GM12892 (cell line): ENCODE measurements at regions not wholly inside any gene's neighbourhood (a gene's known extent, or its start where the extent isn't known, plus 50 kb on each side); places are given as distances from the start of the nearest gene placed in this dataset.

Experiments
- DNase-seq: peaks from one replicate; pipeline ENCODE4 v3.0.0; 2011; ENCODE audit not compliant: insufficient read length
- FAIRE-seq: peaks from 2 replicates; lab custom pipeline; 2011; peaks lifted over from hg19 to GRCh38; lab: Jason Lieb, UNC
- POLR2A ChIP-seq: IDR thresholded peaks from 2 replicates; pipeline ENCODE4 v1.6.1; 2011; ENCODE audit warnings: low read depth, low read length, control low read depth
- POLR2AphosphoS5 ChIP-seq: IDR thresholded peaks from 2 replicates; pipeline ENCODE4 v1.6.1; 2011; ENCODE audit warnings: low read depth, low read length, control low read depth
- TAF1 ChIP-seq: IDR thresholded peaks from 2 replicates; pipeline ENCODE4 v1.6.1; 2011; ENCODE audit warnings: low read depth, mild to moderate bottlenecking, control low read depth, low read length, borderline replicate concordance

DNA sequence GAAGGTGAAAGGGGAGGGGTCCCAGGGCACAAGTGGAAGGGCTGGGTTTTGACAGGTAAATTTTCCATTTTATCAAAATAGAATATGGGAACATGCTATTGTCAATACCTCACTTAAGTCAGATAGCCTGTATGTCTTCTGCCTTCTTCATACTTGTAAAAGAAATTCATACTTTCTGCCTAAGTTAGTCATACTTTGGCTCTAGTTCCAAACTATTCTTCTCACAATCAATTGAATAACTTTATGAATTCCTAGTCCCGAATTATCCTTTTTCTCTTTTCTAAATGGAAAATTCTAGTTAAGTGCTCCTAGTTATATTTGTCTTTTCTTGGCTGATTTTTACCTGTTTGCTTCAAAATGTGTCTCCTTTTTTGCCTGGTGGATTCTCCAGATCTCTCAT, 271.4 kb downstream of the CSNK1G3 start:
- DNase-seq (no peak), FAIRE-seq (no peak)
- TF ChIP-seq POLR2AphosphoS5 (no peak), TAF1 (no peak), POLR2A (no peak)

DNA sequence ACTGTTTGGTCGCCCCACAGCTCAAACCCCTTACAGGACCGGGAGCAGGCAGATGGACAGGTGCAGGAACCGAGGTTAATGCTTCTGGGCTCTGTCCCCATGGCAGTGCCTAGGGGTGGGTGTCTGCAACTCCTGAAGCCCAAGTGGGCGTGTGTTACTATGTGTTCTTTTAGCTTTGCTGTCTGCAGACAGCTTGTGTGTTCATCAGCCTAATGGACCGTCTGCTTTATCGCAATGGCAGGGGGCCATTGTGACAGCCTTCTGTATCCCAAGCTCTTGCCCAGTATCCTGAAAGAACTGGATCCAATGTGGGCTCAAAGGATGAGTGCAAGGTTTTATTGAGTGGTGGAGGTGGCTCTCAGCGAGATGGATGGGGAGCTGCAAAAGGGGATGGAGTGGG, 266.7 kb downstream of the CSNK1G3 start:
- TF ChIP-seq TAF1 (no peak), POLR2AphosphoS5 (no peak), POLR2A (no peak)
- DNase-seq (no peak), FAIRE-seq (no peak)

DNA sequence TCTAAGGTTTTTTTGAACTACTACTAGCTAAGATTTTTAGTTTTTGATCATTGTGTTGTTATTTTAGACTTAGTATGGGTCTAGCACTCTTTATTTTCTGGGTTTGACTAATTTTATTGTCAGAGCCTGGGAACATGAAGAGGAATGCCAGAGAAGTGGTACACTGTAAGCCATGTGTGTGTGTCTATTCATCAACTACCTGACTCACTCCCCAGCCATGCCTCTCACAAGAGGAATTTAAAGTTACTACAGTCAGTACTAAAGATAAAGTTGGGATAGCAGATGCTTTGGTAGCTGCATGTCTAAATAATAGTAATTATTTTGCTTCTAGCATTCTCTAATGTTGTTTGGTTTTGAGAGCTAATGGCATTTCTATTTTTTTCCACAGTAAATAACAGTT, 264.8 kb downstream of the CSNK1G3 start:
- DNase-seq (no peak), FAIRE-seq (no peak)
- TF ChIP-seq POLR2AphosphoS5 (no peak), POLR2A (no peak), TAF1 (no peak)

DNA sequence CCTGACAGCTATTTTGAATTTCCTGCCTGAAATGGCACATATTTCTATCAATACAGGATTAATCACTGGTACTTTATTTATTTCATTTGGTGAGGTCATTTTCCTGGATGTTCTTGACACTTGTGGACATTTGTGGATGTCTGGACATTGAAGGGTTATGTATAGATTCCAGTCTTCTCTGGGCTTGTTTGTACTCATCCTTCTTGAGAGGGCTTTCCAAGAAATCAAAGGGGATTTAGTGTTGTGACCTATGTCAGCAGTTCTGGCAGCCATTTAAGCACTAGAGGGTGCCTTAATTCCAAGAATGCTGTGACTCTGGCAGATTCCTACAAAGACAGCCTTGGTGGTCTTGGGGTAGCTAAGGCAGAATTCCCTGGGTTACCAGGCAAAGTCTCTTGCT, 259.7 kb downstream of the CSNK1G3 start:
- no peak for TF ChIP-seq POLR2AphosphoS5
- TF ChIP-seq POLR2A = no peak
- TF ChIP-seq TAF1 = no peak
- FAIRE-seq (no peak), DNase-seq (no peak)

DNA sequence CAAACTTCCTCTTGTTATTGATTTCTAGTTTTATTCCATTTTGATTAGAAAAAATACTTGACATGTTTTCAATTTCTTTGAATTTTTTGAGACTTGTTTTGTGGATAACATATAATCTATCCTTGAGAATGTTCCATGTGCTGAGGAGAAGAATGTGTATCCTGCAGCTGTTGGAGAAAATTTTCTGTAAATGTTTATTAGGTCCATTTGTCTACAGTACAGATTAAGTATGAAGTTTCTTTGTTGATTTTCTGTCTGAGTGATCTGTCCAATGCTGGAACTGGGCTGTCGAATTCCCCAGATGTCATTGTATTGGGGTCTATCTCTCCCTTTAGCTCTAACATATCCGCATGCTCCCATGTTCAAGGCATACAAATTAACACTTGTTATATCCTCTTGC, 251.2 kb downstream of the CSNK1G3 start:
- no peak for FAIRE-seq
- no peak for TF ChIP-seq POLR2A
- no peak for TF ChIP-seq POLR2AphosphoS5
- TF ChIP-seq TAF1 = no peak

DNA sequence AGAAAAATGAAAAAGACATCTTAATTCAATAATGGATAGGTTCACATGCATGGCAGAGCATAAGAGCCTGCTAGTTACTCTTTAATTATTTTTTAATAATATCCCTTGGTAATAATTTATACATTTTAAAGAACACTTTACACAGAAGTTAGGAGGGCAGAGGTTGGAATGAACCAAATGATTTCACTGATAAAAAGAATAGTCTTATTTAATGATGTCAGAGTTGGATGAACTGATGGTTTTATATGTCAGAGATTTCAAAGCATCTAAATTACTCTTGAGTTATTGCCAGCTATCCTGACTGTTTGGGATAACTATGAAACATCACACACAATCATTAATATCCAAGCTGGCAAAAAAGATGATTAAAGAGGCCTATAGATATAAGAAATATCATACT, 244.8 kb downstream of the CSNK1G3 start:
- TF ChIP-seq POLR2A (no peak), POLR2AphosphoS5 (no peak), TAF1 (no peak)
- no peak for FAIRE-seq
- no peak for DNase-seq

More for the DNA sequence above, 251.2 kb downstream of the CSNK1G3 start:
- DNase-seq = no peak

DNA sequence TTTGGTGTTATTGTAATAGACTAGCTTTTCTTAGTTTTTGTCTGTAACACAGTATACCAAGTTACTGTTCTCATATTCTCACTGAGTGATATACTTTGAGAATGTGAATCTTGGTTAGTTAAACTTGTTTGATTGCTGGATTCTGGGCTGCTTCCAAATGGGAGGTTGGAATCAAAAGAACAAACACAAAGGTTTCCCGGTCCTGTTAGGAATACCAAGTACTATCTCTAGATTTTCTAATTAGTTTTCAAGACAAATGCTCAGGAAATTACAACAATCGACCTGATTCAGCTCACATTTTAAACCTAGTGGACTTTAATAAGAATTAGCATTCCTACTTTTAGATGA, 244.3 kb downstream of the CSNK1G3 start:
- DNase-seq (no peak), FAIRE-seq (no peak)
- TF ChIP-seq TAF1 (no peak), POLR2A (no peak), POLR2AphosphoS5 (no peak)

DNA sequence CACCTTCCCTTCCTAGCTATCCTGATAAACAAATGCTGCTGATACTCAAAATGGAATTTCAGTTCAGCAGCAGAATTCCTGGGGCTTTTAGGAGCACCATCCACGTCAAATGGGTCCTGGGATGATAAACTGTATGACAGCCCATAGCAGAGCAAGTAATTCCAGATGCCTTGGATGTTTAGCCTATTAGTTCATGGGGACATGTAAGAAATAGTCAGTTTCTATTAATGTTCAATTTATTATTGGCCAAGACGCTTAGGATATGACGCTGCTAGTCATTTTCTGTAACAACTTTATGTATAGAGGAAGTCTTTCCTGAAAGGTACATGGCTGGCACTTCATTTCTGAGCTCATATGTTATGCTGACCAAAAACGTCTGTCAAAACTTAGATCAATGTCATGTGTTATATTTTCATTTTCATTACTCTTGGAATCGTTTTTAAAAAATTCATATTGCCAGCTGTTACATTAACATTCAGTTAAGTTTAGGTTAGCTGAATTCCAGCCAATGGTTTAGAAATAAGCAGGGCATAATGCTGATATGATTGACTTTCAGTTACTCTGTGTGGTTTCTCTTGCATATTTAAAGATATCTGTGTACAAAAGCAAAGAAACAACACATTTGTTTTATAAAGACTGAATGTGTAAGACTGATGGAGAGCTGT, 243.8 kb downstream of the CSNK1G3 start:
- FAIRE-seq (no peak), DNase-seq (no peak)
- TF ChIP-seq TAF1 = no peak
- no peak for TF ChIP-seq POLR2A
- TF ChIP-seq POLR2AphosphoS5 = no peak

DNA sequence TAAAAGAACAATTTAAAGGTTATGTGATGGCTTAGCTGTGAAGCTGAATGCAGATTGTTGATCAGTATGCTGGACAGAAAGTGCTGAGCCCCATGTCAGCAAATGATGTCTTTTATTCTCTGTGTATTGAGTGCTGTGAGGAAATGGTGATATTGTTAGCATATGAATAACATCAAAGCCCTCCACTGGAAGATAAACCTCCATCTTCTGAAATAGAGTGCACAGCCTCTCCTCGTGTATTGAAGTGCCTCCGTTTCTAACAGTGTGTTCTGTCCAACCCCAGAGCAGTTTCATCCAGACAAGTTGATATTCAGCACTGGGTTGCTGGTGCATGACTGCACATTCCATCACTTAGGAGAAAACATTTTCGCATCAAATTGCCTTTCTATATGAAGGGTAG, 242.9 kb downstream of the CSNK1G3 start:
- no peak for DNase-seq
- no peak for FAIRE-seq
- TF ChIP-seq POLR2A (no peak), POLR2AphosphoS5 (no peak), TAF1 (no peak)

DNA sequence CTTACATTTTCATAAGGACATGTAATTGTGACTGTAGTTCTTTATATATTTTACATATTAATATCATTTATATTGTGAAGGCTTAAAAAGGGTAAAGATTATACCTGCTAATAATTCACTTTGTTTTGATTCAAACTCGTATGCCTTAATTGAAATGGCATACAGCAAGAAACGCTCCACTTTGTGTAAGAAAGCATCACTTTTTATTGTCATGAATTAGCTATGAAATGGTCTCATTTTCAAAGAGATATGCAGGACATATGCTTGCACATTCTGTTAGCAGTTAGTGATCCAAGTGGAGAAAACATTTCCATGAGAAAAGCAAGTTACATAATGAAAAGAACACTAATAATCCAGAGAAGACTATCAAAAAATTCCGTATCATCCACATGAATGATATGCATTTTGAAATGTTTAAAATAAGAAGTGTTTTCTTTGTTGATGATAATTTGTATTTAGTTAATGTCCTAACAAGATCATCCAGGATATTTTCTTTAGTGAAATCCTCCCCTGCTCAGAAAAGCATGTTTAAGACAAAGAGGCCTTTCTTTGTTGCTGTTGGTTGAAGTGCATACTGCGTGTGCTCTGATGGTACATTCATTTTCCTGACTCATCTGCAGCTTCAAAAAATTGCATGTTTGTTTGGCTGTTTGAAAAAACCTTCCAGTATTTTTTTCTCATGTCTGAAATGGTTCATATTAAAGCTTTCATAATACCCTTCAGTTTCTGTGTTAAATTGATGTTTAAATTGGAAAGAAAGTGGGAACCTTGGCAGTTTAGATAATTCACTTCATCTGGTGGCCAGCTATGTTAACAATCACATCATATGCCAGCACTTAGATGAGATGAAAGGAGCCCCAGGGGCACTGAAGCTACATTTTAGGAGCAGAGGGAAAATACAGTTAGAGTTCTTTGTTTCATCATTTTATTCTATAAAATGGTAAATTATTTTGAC, 242.2 kb downstream of the CSNK1G3 start:
- DNase-seq (no peak), FAIRE-seq (no peak)
- no peak for TF ChIP-seq POLR2A

DNA sequence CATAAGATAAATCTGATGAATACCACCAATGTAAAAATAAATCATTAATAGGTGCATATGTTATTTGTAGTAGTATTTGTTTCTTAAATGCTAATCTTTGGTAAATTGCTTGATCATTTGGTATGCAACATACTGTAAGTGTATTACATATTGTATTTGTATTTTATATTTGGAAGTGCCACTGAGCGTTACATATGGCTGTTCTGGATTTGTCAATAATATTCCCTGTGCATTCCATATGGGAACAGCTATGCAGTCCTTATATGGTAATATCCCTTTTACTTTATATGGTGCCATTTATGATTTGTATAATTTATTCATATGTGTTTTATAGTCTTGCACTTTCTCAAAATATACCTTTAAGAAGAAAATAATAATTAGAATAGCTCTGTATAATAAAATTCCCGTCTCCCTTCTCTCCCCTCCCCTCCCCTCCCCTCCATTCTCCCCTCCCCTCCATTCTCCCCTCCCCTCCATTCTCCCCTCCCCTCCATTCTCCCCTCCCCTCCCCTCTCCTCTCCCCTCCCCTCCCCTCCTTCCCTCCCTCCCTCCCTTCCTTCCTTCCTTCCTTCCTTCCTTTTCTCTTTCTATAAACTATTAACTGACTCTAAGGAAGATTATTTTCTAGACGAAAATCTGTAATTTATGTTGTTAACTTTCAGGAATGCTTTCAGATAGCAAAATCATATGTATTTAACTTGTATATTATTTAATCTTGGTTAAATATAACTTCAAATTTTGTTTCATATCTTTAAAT, 241.4 kb downstream of the CSNK1G3 start:
- FAIRE-seq (no peak), DNase-seq (no peak)
- TF ChIP-seq POLR2A (no peak), TAF1 (no peak), POLR2AphosphoS5 (no peak)
